ENCODE measurements at regions not wholly inside any gene's neighbourhood (a gene's known extent, or its start where the extent isn't known, plus 50 kb on each side); places are given as distances from the start of the nearest gene placed in this dataset.

DNA sequence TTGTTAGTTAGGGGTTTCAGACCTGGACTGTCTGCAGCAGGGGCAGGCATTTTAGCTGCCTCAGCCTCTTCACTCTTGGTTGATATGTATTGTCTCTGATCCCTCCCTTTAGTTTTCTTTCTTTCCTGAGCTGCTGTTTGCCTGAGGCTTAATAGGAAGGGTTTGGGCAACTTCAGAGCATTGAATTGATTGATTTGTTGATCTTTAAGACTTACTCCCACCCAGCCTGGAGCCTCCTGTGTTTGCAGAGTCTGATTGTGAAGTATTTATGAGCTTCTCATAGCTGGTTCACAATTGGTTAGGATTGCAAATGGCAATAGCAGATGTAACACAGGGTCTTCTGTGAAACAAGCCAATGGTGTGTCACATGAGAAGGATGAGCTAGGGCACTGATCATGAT is 671.8 kb upstream of the SEMA6A start:
- H3K18ac ChIP-seq (ENCODE audit: low read length) = no peak overlapping the region
- DNase-seq = peak; percentile 4
- no peak overlapping the region for H4K8ac ChIP-seq (ENCODE audit: low read depth, low read length)

DNA sequence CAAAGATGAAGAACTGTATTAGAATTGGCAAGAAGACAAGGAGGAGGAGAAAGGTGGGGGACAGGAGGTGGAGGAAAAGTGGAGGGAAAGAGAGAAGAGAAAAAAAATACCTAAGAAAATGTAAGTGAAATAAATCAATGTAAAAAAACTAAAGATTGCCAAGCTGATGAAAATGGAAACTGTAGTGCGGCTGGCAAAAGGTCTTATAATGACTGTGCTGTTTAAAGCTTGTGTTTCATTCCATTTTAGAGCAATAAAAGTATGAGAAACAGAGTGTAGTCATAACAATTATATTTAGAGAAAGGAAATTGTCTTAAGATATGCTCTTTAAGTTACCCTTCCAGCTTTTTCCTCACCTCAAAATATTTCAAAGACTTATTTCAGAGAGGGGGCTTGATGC is 670.5 kb upstream of the SEMA6A start:
- no peaks in the 10 kb centered on the region for H3K79me1 ChIP-seq (ENCODE audit: low read length)
- H3K4ac ChIP-seq (ENCODE audit: low read depth, low read length) = no peak overlapping the region
- no peak overlapping the region for H3K27ac ChIP-seq (ENCODE audit: low read depth, low read length)
- no peak overlapping the region for H2BK120ac ChIP-seq (ENCODE audit: low read depth, low read length)
- no peak overlapping the region for H3K4me2 ChIP-seq (ENCODE audit: low read length)
- H2BK5ac ChIP-seq (ENCODE audit: low read length) = no peak overlapping the region
- no peak overlapping the region for H4K8ac ChIP-seq (ENCODE audit: low read depth, low read length)
- no peaks in the 10 kb centered on the region for H3K79me2 ChIP-seq (ENCODE audit: control insufficient read depth, insufficient read depth, low read length)
- no peak for DNase-seq
- H2AK5ac ChIP-seq (ENCODE audit: low read length) = no peak overlapping the region
- WGBS (ENCODE audit: extremely low coverage, insufficient coverage, low lambda C conversion rate) = no CpG with 5 or more reads among the region's 1 CpG
- H3K18ac ChIP-seq (ENCODE audit: low read length) = no peak overlapping the region
- H3K9ac ChIP-seq (ENCODE audit: low read length) = no peak overlapping the region
- no peak overlapping the region for H2BK15ac ChIP-seq (replicated peaks; ENCODE audit: low read depth)
- H3K4me1 ChIP-seq (ENCODE audit: control insufficient read depth, low read depth, low read length) = no peaks in the 10 kb centered on the region
- H3K4me3 ChIP-seq (ENCODE audit: low read length) = no peak overlapping the region
- H3K36me3 ChIP-seq (ENCODE audit: control insufficient read depth, insufficient read depth, low read length) = no peaks in the 10 kb centered on the region
- H3K27me3 ChIP-seq (ENCODE audit: insufficient read depth, low read length, poor library complexity) = no peaks in the 10 kb centered on the region
- no peak overlapping the region for H3K56ac ChIP-seq (ENCODE audit: low read length)
- no peak overlapping the region for H4K5ac ChIP-seq (ENCODE audit: low read length)
- H3K23ac ChIP-seq (ENCODE audit: low read length) = no peak overlapping the region

More for the DNA sequence above, 671.8 kb upstream of the SEMA6A start:
- Histone ChIP-seq H3K36me3 (ENCODE audit: control insufficient read depth, insufficient read depth, low read length) (no peaks in the 10 kb centered on the region), H3K4me1 (ENCODE audit: control insufficient read depth, low read depth, low read length) (no peaks in the 10 kb centered on the region), H2BK5ac (ENCODE audit: low read length) (no peak overlapping the region), H3K9ac (ENCODE audit: low read length) (no peak overlapping the region), H2BK120ac (ENCODE audit: low read depth, low read length) (no peak overlapping the region), H3K23ac (ENCODE audit: low read length) (no peak overlapping the region), H3K79me2 (ENCODE audit: control insufficient read depth, insufficient read depth, low read length) (no peaks in the 10 kb centered on the region), H2AK5ac (ENCODE audit: low read length) (no peak overlapping the region), H2BK15ac (replicated peaks; ENCODE audit: low read depth) (no peak overlapping the region), H3K4ac (ENCODE audit: low read depth, low read length) (no peak overlapping the region), H4K5ac (ENCODE audit: low read length) (no peak overlapping the region), H3K27me3 (ENCODE audit: insufficient read depth, low read length, poor library complexity) (no peaks in the 10 kb centered on the region), H3K56ac (ENCODE audit: low read length) (no peak overlapping the region), H3K4me3 (ENCODE audit: low read length) (no peak overlapping the region), H3K79me1 (ENCODE audit: low read length) (no peaks in the 10 kb centered on the region), H3K4me2 (ENCODE audit: low read length) (no peak overlapping the region), H3K27ac (ENCODE audit: low read depth, low read length) (no peak overlapping the region)

DNA sequence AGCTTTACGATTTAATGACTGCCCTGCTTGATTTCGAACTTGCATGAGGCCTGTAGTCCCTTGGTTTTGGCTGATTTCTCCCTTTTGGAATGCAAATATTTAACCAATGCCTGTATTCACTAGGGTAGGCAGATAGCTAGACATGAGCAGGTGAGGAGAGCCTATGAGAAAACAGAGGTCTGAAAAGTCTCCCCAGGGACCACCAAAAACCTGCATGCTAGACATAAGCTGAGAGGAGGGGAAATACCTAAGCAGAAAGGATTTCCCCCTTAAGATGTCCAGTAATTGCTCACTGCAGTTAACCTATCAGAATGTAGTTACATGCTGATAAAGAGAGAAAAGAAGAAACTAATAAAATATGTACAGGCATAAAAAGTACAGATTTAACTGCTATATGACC is 667.4 kb upstream of the SEMA6A start:
- no peak overlapping the region for H3K4me3 ChIP-seq (ENCODE audit: low read length)
- H3K4ac ChIP-seq (ENCODE audit: low read depth, low read length) = no peak overlapping the region
- H4K8ac ChIP-seq (ENCODE audit: low read depth, low read length) = no peak overlapping the region
- H3K23ac ChIP-seq (ENCODE audit: low read length) = no peak overlapping the region
- H3K79me2 ChIP-seq (ENCODE audit: control insufficient read depth, insufficient read depth, low read length) = no peaks in the 10 kb centered on the region
- no peak overlapping the region for H2BK120ac ChIP-seq (ENCODE audit: low read depth, low read length)
- H3K18ac ChIP-seq (ENCODE audit: low read length) = no peak overlapping the region
- H3K56ac ChIP-seq (ENCODE audit: low read length) = no peak overlapping the region
- H4K5ac ChIP-seq (ENCODE audit: low read length) = no peak overlapping the region
- no peak overlapping the region for H3K27ac ChIP-seq (ENCODE audit: low read depth, low read length)
- H3K9ac ChIP-seq (ENCODE audit: low read length) = no peak overlapping the region
- no peaks in the 10 kb centered on the region for H3K4me1 ChIP-seq (ENCODE audit: control insufficient read depth, low read depth, low read length)
- no peaks in the 10 kb centered on the region for H3K27me3 ChIP-seq (ENCODE audit: insufficient read depth, low read length, poor library complexity)
- no peak overlapping the region for H2BK5ac ChIP-seq (ENCODE audit: low read length)
- H2AK5ac ChIP-seq (ENCODE audit: low read length) = no peak overlapping the region
- no peak for DNase-seq
- H3K4me2 ChIP-seq (ENCODE audit: low read length) = no peak overlapping the region
- no peak overlapping the region for H2BK15ac ChIP-seq (replicated peaks; ENCODE audit: low read depth)
- H3K36me3 ChIP-seq (ENCODE audit: control insufficient read depth, insufficient read depth, low read length) = no peaks in the 10 kb centered on the region
- no peaks in the 10 kb centered on the region for H3K79me1 ChIP-seq (ENCODE audit: low read length)
- no CpG with 5 or more reads among the region's 2 CpGs for WGBS (ENCODE audit: extremely low coverage, insufficient coverage, low lambda C conversion rate)

DNA sequence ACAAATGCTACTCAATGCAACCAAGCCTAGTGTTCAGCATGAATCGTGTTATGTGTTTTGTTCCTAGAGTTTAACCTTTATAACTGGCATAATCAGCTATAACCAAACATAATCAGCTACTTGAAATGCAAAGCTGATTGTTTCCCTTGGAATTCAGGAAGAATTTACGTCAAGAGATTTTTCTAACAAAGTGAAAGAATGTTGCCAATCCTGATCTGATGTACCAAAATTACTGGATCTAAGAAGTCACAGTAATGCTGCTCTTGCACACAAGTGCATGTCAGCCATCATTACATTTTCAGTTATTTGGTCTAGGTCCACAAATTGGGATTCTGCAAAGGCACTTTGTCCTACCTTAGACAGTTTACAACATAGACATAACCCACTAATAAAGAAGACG is 662.3 kb upstream of the SEMA6A start:
- Histone ChIP-seq H3K4me2 (ENCODE audit: low read length) (no peak overlapping the region), H2BK5ac (ENCODE audit: low read length) (no peak overlapping the region), H3K23ac (ENCODE audit: low read length) (no peak overlapping the region), H3K4me1 (ENCODE audit: control insufficient read depth, low read depth, low read length) (no peaks in the 10 kb centered on the region), H3K56ac (ENCODE audit: low read length) (no peak overlapping the region), H3K27ac (ENCODE audit: low read depth, low read length) (no peak overlapping the region), H3K27me3 (ENCODE audit: insufficient read depth, low read length, poor library complexity) (no peaks in the 10 kb centered on the region), H4K5ac (ENCODE audit: low read length) (no peak overlapping the region), H3K4me3 (ENCODE audit: low read length) (no peak overlapping the region), H3K9ac (ENCODE audit: low read length) (no peak overlapping the region), H3K79me1 (ENCODE audit: low read length) (no peaks in the 10 kb centered on the region), H3K36me3 (ENCODE audit: control insufficient read depth, insufficient read depth, low read length) (no peaks in the 10 kb centered on the region), H2BK15ac (replicated peaks; ENCODE audit: low read depth) (no peak overlapping the region), H3K79me2 (ENCODE audit: control insufficient read depth, insufficient read depth, low read length) (no peaks in the 10 kb centered on the region), H3K18ac (ENCODE audit: low read length) (no peak overlapping the region), H2AK5ac (ENCODE audit: low read length) (no peak overlapping the region), H4K8ac (ENCODE audit: low read depth, low read length) (no peak overlapping the region), H3K4ac (ENCODE audit: low read depth, low read length) (no peak overlapping the region), H2BK120ac (ENCODE audit: low read depth, low read length) (no peak overlapping the region)
- no CpG with 5 or more reads among the region's 3 CpGs for WGBS (ENCODE audit: extremely low coverage, insufficient coverage, low lambda C conversion rate)
- DNase-seq = no peak

DNA sequence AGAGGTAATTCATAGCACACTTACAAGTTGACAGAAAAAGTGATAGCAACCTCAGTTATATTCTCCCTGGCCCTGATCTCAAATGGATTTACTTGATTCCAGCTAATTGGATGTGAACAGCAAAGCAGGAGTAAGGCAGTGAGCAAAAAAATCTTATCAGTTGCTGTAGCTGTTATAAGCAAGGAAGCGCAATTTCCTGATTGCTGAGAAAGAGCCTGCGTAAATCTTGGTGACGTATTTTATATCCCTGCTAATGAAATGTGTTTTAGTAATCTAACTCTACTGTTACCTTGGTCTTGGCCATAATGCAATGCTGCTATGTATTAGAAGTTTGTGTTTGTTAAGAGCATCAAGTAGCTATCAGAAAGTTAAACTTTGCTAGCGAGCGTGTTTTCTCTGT is 661.2 kb upstream of the SEMA6A start:
- Histone ChIP-seq H3K27me3 (ENCODE audit: insufficient read depth, low read length, poor library complexity) (no peaks in the 10 kb centered on the region), H2BK15ac (replicated peaks; ENCODE audit: low read depth) (no peak overlapping the region), H3K79me2 (ENCODE audit: control insufficient read depth, insufficient read depth, low read length) (no peaks in the 10 kb centered on the region), H3K79me1 (ENCODE audit: low read length) (no peaks in the 10 kb centered on the region), H3K23ac (ENCODE audit: low read length) (no peak overlapping the region), H2BK5ac (ENCODE audit: low read length) (no peak overlapping the region), H3K4me2 (ENCODE audit: low read length) (no peak overlapping the region), H3K18ac (ENCODE audit: low read length) (no peak overlapping the region), H3K27ac (ENCODE audit: low read depth, low read length) (no peak overlapping the region), H3K9ac (ENCODE audit: low read length) (no peak overlapping the region), H3K4ac (ENCODE audit: low read depth, low read length) (no peak overlapping the region), H2AK5ac (ENCODE audit: low read length) (no peak overlapping the region), H4K8ac (ENCODE audit: low read depth, low read length) (no peak overlapping the region), H3K36me3 (ENCODE audit: control insufficient read depth, insufficient read depth, low read length) (no peaks in the 10 kb centered on the region), H2BK120ac (ENCODE audit: low read depth, low read length) (no peak overlapping the region), H4K5ac (ENCODE audit: low read length) (no peak overlapping the region), H3K4me3 (ENCODE audit: low read length) (no peak overlapping the region), H3K56ac (ENCODE audit: low read length) (no peak overlapping the region), H3K4me1 (ENCODE audit: control insufficient read depth, low read depth, low read length) (no peaks in the 10 kb centered on the region)
- 100% methylated on average over 2 of the region's 5 CpGs for WGBS (ENCODE audit: extremely low coverage, insufficient coverage, low lambda C conversion rate)
- no peak for DNase-seq

DNA sequence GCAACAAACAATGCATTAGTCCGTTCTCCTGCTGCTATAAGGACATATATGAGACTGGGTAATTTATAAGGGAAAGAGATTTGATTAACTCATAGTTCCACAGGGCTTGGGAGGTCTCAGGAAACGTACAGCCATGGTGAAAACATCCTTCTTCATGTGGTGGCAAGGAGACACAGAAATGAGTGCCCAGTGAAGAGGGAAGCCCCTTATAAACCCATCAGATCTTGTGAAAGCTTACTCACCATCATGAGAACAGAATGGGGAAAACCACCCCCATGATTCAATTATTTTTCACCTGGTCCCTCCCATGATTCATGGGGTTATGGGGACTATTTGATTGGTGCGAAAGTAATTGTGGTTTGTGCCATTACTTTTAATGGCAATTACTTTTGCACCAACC is 655.8 kb upstream of the SEMA6A start:
- Histone ChIP-seq H3K27me3 (ENCODE audit: insufficient read depth, low read length, poor library complexity) (no peaks in the 10 kb centered on the region), H3K4me1 (ENCODE audit: control insufficient read depth, low read depth, low read length) (no peaks in the 10 kb centered on the region), H2AK5ac (ENCODE audit: low read length) (no peak overlapping the region), H3K4ac (ENCODE audit: low read depth, low read length) (no peak overlapping the region), H3K4me2 (ENCODE audit: low read length) (no peak overlapping the region), H4K5ac (ENCODE audit: low read length) (no peak overlapping the region), H3K9ac (ENCODE audit: low read length) (no peak overlapping the region), H4K8ac (ENCODE audit: low read depth, low read length) (no peak overlapping the region), H2BK15ac (replicated peaks; ENCODE audit: low read depth) (no peak overlapping the region), H3K4me3 (ENCODE audit: low read length) (no peak overlapping the region), H3K36me3 (ENCODE audit: control insufficient read depth, insufficient read depth, low read length) (no peaks in the 10 kb centered on the region), H2BK5ac (ENCODE audit: low read length) (no peak overlapping the region), H3K79me1 (ENCODE audit: low read length) (no peaks in the 10 kb centered on the region), H3K56ac (ENCODE audit: low read length) (no peak overlapping the region), H3K79me2 (ENCODE audit: control insufficient read depth, insufficient read depth, low read length) (no peaks in the 10 kb centered on the region), H3K27ac (ENCODE audit: low read depth, low read length) (no peak overlapping the region), H3K18ac (ENCODE audit: low read length) (no peak overlapping the region), H3K23ac (ENCODE audit: low read length) (no peak overlapping the region), H2BK120ac (ENCODE audit: low read depth, low read length) (no peak overlapping the region)
- no CpG with 5 or more reads among the region's 3 CpGs for WGBS (ENCODE audit: extremely low coverage, insufficient coverage, low lambda C conversion rate)
- DNase-seq = no peak
